Epithelial cell of esophagus (primary cell): ENCODE measurements at regions not wholly inside any gene's neighbourhood (a gene's known extent, or its start where the extent isn't known, plus 50 kb on each side); places are given as distances from the start of the nearest gene placed in this dataset.

Experiments used
- DNase-seq: peaks from one replicate; pipeline ENCODE4 v3.0.0; 2010; ENCODE audit warnings: low read depth
- H3K4me3 ChIP-seq: 2 replicates; pipeline ENCODE4 v1.5.1; 2011; ENCODE audit warnings: mild to moderate bottlenecking, low read length, control low read depth
- TF ChIP-seq, protein P1 (sequence below): IDR thresholded peaks from 2 replicates; pipeline ENCODE4 v1.5.1; 2011; ENCODE audit warnings: low read depth, mild to moderate bottlenecking, low read length, control low read depth, inconsistent platforms; ENCODE audit not compliant: insufficient read depth; ENCODE audit errors: missing control alignments

GRCh38 chr6:153644000-153644399 lies 395.0 kb upstream of the OPRM1 start:
- no peak for DNase-seq
- TF ChIP-seq, protein P1, sequence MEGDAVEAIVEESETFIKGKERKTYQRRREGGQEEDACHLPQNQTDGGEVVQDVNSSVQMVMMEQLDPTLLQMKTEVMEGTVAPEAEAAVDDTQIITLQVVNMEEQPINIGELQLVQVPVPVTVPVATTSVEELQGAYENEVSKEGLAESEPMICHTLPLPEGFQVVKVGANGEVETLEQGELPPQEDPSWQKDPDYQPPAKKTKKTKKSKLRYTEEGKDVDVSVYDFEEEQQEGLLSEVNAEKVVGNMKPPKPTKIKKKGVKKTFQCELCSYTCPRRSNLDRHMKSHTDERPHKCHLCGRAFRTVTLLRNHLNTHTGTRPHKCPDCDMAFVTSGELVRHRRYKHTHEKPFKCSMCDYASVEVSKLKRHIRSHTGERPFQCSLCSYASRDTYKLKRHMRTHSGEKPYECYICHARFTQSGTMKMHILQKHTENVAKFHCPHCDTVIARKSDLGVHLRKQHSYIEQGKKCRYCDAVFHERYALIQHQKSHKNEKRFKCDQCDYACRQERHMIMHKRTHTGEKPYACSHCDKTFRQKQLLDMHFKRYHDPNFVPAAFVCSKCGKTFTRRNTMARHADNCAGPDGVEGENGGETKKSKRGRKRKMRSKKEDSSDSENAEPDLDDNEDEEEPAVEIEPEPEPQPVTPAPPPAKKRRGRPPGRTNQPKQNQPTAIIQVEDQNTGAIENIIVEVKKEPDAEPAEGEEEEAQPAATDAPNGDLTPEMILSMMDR = no peak
- H3K4me3 ChIP-seq = no peak overlapping the region

- TF ChIP-seq, protein P1 = no peak
- no peak overlapping the region for H3K4me3 ChIP-seq
- no peak for DNase-seq
Measured at GRCh38 chr6:153634416-153634815, 404.6 kb upstream of the OPRM1 start.

DNA sequence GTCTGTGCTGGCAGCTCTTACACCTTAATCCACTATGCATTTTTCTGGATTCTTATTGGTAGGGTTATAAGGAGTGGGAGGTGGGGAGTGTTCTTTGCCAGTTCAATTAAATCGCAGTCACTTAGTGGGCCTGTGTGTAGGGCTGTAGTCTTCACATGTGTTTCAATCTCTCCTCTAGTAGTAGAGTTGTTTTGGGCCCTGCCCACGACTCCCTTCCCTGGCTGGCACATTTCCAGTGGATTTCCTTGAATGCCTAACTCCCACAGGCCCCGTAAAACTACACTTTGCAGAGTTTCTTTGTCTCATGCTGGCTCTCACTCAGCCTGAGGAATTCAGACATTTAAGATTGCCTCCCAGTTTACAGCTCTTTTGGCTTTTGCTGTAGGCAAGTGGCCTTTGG lies 414.0 kb upstream of the OPRM1 start:
- no peak overlapping the region for H3K4me3 ChIP-seq
- no peak for DNase-seq
- TF ChIP-seq, protein P1 = no peak

DNA sequence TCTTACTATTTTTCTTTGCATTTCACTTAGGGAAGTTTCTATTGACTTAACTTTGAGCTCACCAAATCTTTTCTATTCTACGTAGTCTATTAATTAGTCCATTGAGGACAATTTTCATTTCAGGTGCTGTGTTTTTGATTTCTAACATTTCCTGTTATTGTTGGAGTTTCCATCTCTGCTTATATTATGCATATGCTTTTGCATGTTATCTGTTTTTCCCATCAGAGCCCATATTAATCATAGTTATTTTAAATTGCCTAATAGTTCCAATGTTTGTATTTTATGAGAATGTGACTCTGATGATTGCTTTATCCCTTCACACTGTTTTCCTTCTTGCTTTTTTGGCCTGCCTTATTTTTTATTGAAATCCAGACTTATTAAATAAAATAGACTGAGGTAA lies 414.5 kb upstream of the OPRM1 start:
- H3K4me3 ChIP-seq = no peak overlapping the region
- TF ChIP-seq, protein P1 = no peak
- no peak for DNase-seq

DNA sequence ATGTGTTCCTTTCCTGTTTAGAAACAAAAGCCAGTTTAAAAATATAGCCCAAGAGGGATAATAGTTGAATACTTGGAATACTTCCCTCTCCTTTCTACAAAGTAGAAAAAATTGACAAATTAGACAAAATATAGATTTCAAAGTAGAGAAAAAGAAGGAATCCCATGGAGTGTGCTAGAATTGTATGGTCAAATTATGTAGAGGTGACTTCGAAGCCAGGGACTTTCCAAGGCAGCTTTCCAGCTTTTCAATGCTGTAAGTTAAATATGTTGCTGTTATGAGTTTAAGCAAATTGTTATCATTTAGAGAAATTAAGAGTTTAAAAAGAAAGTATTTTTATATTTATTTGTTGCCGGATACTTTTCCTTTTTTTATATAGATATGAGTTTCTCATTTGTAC lies 415.5 kb upstream of the OPRM1 start:
- DNase-seq = no peak
- H3K4me3 ChIP-seq = no peak overlapping the region
- TF ChIP-seq, protein P1 = no peak

DNA sequence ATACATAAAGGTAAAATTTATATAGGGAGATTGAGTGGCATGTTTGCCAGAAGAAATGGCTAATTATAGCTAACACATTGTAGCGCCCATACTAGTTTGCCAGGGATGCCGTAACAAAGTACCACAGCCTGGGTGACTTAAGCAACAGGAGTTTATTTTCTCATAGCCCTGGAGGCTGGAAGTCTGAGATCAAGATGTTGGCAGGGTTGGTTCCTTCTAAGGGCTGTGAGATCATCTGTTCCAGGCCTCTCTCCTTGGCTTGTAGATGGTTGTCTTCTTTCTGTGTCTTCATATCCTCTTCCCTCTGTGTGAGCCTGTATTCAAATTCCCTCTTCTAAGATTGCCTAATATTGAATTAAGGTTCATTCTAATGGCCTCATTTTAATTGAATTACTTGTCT lies 417.5 kb upstream of the OPRM1 start:
- no peak for DNase-seq
- TF ChIP-seq, protein P1 = no peak
- H3K4me3 ChIP-seq = no peak overlapping the region

DNA sequence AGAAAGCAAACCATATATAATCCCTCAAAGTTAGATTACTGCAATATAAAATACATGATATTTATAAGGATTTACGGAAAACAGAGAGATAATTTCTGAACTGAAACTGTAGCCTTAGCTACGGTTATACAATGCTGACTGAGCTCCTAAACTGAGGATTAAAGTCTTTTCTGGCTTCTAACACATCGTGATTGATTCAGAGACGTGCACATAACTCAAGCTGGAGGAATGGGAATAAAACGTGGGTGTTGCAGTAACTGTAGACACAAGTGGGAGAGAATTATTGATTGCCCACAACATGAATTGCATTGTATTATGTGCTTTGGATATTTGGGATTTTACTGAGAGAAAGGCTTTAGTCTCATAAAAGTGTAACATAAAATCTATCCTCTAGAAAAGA lies 418.0 kb upstream of the OPRM1 start:
- TF ChIP-seq, protein P1 = no peak
- no peak overlapping the region for H3K4me3 ChIP-seq
- no peak for DNase-seq
